ENCODE measurements at regions not wholly inside any gene's neighbourhood (a gene's known extent, or its start where the extent isn't known, plus 50 kb on each side); places are given as distances from the start of the nearest gene placed in this dataset.

DNA sequence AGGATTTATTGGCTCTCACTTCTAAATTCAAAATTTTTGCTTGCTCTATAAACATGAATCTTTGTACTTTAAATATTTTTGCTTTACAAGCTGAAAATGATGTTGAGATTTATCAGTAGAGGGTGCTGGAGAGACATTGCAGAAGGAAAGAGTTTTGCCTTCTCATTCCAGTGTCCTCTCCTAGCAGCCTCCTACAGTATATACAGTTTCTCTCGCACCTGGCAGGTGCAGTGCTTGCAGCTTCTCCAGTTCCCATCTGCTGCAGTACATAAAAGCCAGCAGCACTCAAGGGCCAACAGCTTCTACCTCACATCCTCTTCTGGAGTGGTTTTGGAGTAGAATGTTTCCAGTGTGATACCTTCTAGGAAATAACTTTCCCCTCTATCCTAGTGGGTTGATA, 601.8 kb upstream of the ATXN7L3B start:
- H3K4me3 ChIP-seq (ENCODE audit: low read depth, low read length), result no peak overlapping the region
- no peak for DNase-seq (ENCODE audit: low read depth)
- TF ChIP-seq, protein P1, sequence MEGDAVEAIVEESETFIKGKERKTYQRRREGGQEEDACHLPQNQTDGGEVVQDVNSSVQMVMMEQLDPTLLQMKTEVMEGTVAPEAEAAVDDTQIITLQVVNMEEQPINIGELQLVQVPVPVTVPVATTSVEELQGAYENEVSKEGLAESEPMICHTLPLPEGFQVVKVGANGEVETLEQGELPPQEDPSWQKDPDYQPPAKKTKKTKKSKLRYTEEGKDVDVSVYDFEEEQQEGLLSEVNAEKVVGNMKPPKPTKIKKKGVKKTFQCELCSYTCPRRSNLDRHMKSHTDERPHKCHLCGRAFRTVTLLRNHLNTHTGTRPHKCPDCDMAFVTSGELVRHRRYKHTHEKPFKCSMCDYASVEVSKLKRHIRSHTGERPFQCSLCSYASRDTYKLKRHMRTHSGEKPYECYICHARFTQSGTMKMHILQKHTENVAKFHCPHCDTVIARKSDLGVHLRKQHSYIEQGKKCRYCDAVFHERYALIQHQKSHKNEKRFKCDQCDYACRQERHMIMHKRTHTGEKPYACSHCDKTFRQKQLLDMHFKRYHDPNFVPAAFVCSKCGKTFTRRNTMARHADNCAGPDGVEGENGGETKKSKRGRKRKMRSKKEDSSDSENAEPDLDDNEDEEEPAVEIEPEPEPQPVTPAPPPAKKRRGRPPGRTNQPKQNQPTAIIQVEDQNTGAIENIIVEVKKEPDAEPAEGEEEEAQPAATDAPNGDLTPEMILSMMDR (conservative IDR thresholded peaks at IDR 0.05; ENCODE audit: low read depth, low read length), result peak; percentile 65

DNA sequence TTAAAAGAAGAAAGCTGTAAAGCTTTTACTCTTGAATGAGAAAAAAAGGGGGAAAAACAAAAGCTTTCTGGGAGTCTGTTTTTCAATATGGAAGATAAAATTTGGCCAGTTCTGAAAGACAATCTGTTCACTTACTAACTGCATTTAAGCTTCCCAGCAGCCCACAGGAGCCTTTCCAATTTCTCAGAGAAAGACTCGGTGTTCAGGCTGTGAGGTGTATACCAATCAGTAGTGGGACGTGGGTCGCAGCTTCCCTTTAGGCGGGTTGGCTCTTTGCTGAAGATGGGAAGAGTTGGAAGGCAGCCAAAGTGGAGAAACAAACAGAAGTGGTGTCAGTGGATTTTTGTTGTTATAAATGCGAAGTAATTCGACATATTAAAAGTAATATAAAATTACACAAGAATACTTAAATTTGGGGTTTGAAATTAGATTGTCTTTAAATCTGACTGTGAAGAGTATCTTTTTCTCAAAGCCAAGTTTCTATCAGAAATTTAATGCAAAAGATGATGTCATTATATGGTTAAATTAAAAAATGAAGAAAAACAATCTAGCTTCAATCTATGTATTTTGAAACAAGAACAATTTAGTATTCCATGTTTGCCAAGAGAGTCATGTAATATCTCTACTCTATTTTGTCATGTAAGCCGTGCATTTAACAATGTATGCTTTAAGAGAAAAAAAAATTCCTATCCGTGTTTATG, 590.2 kb upstream of the ATXN7L3B start:
- TF ChIP-seq, protein P1 (conservative IDR thresholded peaks at IDR 0.05; ENCODE audit: low read depth, low read length), result no peak
- H3K4me3 ChIP-seq (ENCODE audit: low read depth, low read length), result no peak overlapping the region
- no peak for DNase-seq (ENCODE audit: low read depth)

DNA sequence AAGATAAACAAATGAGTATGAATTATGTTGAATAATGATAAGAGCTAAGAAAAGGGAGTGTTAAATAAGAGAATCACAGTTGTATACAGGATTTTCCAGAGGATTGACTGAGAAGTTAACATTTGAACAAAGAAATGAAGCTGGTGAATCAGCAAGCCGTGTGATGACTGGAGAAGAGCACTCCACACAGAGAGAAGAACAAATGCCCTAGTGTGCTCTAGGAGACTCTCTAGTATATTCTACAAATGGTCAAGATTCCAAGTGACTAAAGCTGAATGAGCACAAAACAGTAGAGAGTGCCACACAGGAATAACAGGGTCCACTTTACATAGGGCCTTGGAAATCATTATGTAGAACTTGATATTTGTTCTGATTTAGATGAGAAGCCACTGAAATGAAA, 587.1 kb upstream of the ATXN7L3B start:
- TF ChIP-seq, protein P1 (conservative IDR thresholded peaks at IDR 0.05; ENCODE audit: low read depth, low read length), result no peak
- no peak overlapping the region for H3K4me3 ChIP-seq (ENCODE audit: low read depth, low read length)
- no peak for DNase-seq (ENCODE audit: low read depth)

DNA sequence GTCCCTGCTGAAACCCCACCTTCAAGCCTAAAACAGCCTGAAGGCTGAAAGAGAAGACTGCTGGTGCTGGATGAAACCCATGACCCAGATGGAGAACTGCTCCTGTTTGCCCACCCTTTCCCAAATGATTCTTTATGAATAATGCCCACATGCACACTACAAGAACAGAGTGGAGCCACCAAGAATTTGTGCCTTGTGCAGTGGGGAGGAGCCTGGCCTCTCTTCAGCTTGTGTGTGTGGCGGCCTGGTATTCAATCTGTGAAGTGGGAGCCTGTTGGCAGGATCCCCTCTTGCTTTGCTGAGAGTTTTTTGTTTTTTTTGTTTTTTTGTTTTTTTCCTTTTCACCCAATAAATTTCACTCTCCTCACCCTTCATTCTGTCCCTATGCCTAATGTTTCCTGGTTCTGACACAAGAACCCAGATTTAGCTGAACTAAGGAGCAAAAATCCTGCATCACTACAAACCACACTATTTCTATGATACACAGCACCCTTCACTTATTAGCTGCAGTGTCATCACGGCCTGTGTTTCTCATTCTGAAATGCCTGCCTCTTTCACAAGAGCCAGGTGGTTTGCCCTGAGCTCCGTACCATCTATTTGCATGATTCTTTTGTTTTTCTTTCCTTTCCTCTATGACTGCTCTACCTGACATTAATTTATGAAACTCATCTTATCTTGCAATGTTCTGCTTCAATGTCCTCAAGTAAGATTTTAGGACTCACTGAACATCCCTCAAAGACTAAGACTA, 585.5 kb upstream of the ATXN7L3B start:
- no peak overlapping the region for H3K4me3 ChIP-seq (ENCODE audit: low read depth, low read length)
- no peak for DNase-seq (ENCODE audit: low read depth)
- TF ChIP-seq, protein P1 (conservative IDR thresholded peaks at IDR 0.05; ENCODE audit: low read depth, low read length), result no peak

DNA sequence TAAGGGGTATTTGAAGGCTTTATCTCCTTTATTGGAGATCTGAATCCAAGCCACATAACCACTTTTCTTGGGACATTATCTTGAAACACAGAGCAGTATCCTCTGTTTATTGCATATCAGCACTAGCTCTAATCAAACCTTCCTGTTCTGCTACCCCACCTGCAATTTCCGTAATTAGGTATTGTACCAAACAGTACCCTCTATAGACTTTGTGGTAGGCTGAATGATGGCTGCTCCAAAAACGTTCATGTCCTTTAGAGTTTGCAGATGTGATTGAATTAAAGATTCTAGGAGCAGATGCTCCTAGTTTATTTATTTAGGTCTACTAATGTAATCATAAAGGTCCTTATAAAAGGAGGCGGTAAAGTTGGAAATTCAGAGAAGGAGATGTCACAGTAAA, 573.0 kb upstream of the ATXN7L3B start:
- no peak for DNase-seq (ENCODE audit: low read depth)
- TF ChIP-seq, protein P1 (conservative IDR thresholded peaks at IDR 0.05; ENCODE audit: low read depth, low read length), result no peak
- no peak overlapping the region for H3K4me3 ChIP-seq (ENCODE audit: low read depth, low read length)

DNA sequence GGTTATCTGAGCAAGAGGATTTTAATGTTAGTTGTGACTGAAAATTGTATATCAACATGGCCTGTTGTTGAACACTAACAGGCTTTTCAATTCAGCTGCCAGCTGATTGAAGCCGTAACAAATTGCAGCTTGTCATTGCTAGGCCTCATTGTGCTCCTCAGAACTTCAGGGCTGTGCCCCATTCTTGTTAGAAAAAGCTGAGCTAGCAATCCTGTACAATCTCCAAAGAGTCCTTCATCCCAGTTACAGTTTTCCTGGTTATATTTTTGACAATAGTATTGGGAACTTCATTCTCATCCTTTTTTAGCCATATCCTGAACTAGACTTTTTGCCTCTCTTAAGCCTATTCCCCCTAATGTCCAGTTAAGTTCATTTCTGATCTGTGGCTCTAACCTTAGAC, 564.1 kb upstream of the ATXN7L3B start:
- TF ChIP-seq, protein P1 (conservative IDR thresholded peaks at IDR 0.05; ENCODE audit: low read depth, low read length), result no peak
- H3K4me3 ChIP-seq (ENCODE audit: low read depth, low read length), result no peak overlapping the region
- DNase-seq (ENCODE audit: low read depth), result no peak
